Vagina (tissue), 2 donors: ENCODE measurements at regions not wholly inside any gene's neighbourhood (a gene's known extent, or its start where the extent isn't known, plus 50 kb on each side); places are given as distances from the start of the nearest gene placed in this dataset.

Experiments used
- POLR2A ChIP-seq, 2 donors: fragments of 450-650 bp; IDR thresholded peaks; one replicate each; pipeline ENCODE4 v1.6.1; 2017; ENCODE audit warnings: antibody characterized with exemption in 2 of 2, mild to moderate bottlenecking in 2 of 2, moderate library complexity in 2 of 2
- POLR2AphosphoS5 ChIP-seq, 2 donors: sonication (generic); formaldehyde crosslinking; IDR thresholded peaks; one replicate each; pipeline ENCODE4 v1.9.0; 2017; ENCODE audit warnings: antibody characterized with exemption in 2 of 2, mild to moderate bottlenecking in 2 of 2, low read depth in 1 of 2; ENCODE audit not compliant: insufficient read depth in 1 of 2
- TF ChIP-seq, protein P1 (sequence below), 3 experiments: fragments of 450-650 bp in 2 of 3; fragments of 200-600 bp in 1 of 3; sonication (generic) in 1 of 3; IDR thresholded peaks; one replicate each; pipeline ENCODE4 v1.5.1; 2017 to 2019; ENCODE audit warnings: antibody characterized with exemption in 3 of 3, mild to moderate bottlenecking in 2 of 3, moderate library complexity in 2 of 3

DNA sequence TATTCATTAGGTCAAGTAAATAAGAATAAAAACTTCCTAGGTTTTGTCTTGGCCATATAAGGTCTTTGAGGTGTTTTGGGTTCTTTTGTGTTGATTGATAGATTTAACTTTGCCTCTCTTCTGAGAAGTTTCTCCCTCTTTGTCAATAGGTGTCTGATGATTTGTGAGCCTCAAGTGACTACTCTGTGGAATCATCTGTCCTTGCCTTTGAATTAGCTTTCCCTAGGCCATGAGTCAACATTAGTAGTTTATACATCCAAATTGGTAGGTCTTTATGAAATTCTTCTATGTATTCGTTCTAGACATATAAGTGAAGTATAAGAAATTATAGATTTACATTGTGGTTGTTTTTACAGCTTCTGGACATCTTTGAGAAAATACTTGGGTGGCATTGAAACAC, 864.4 kb downstream of the USP25 start:
- TF ChIP-seq, protein P1, sequence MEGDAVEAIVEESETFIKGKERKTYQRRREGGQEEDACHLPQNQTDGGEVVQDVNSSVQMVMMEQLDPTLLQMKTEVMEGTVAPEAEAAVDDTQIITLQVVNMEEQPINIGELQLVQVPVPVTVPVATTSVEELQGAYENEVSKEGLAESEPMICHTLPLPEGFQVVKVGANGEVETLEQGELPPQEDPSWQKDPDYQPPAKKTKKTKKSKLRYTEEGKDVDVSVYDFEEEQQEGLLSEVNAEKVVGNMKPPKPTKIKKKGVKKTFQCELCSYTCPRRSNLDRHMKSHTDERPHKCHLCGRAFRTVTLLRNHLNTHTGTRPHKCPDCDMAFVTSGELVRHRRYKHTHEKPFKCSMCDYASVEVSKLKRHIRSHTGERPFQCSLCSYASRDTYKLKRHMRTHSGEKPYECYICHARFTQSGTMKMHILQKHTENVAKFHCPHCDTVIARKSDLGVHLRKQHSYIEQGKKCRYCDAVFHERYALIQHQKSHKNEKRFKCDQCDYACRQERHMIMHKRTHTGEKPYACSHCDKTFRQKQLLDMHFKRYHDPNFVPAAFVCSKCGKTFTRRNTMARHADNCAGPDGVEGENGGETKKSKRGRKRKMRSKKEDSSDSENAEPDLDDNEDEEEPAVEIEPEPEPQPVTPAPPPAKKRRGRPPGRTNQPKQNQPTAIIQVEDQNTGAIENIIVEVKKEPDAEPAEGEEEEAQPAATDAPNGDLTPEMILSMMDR (IDR thresholded peaks at IDR 0.05) = no peak
- no peak for TF ChIP-seq POLR2A (IDR thresholded peaks at IDR 0.05)
- no peak for TF ChIP-seq POLR2AphosphoS5 (IDR thresholded peaks at IDR 0.05; ENCODE audit: insufficient read depth in 1 of 2, low read depth in 1 of 2)
